ENCODE measurements at regions not wholly inside any gene's neighbourhood (a gene's known extent, or its start where the extent isn't known, plus 50 kb on each side); places are given as distances from the start of the nearest gene placed in this dataset.
A peak's percentile ranks its signal among the peaks of the same experiment; 100 is the strongest.

- no peak for DNase-seq
Observed at GRCh38 chr9:82558855-82559630, 503.9 kb downstream of the RASEF start.

GRCh38 chr9:82560036-82560435, 502.9 kb downstream of the RASEF start:
- no peak for DNase-seq

- DNase-seq, result no peak
Observed at GRCh38 chr9:82560457-82560904, 502.5 kb downstream of the RASEF start.

GRCh38 chr9:82563094-82563493, 499.8 kb downstream of the RASEF start:
- DNase-seq, result no peak

GRCh38 chr9:82563841-82564240, 499.1 kb downstream of the RASEF start:
- DNase-seq, result no peak

- no peak for DNase-seq
Observed at GRCh38 chr9:82565188-82565969, 497.6 kb downstream of the RASEF start.

GRCh38 chr9:82567953-82568352, 495.0 kb downstream of the RASEF start:
- no peak for DNase-seq

GRCh38 chr9:82570226-82570625, 492.7 kb downstream of the RASEF start:
- DNase-seq, result no peak

GRCh38 chr9:82571540-82571939, 491.4 kb downstream of the RASEF start:
- no peak for DNase-seq

GRCh38 chr9:82572146-82572545, 490.8 kb downstream of the RASEF start:
- DNase-seq, result no peak

- DNase-seq, result no peak
Observed at GRCh38 chr9:82574911-82575310, 488.0 kb downstream of the RASEF start.

- DNase-seq, result no peak
Observed at GRCh38 chr9:82580921-82581320, 482.0 kb downstream of the RASEF start.

GRCh38 chr9:82581516-82581915, 481.4 kb downstream of the RASEF start:
- DNase-seq, result no peak

GRCh38 chr9:82581935-82582334, 481.0 kb downstream of the RASEF start:
- no peak for DNase-seq

- DNase-seq, result no peak
Observed at GRCh38 chr9:82582693-82583092, 480.2 kb downstream of the RASEF start.

- DNase-seq, result no peak
Observed at GRCh38 chr9:82583524-82583923, 479.4 kb downstream of the RASEF start.

- peak; percentile 22 for DNase-seq
Observed at GRCh38 chr9:82584349-82584863, 478.5 kb downstream of the RASEF start.

GRCh38 chr9:82586918-82587356, 476.0 kb downstream of the RASEF start:
- no peak for DNase-seq

GRCh38 chr9:82588301-82589180, 474.4 kb downstream of the RASEF start:
- no peak for DNase-seq

- DNase-seq, result no peak
Observed at GRCh38 chr9:82590845-82591244, 472.1 kb downstream of the RASEF start.

GRCh38 chr9:82593501-82593900, 469.4 kb downstream of the RASEF start:
- peak; percentile 42 for DNase-seq
